GM19372 (cell line): ENCODE measurements at regions not wholly inside any gene's neighbourhood (a gene's known extent, or its start where the extent isn't known, plus 50 kb on each side); places are given as distances from the start of the nearest gene placed in this dataset.

Source experiments
- ATAC-seq: cut with Tn5 transposase; IDR thresholded peaks from one replicate; pipeline ENCODE4 v1.9.1; 2021; ENCODE audit warnings: mild to moderate bottlenecking, low read depth, moderate library complexity; ENCODE audit not compliant: unreplicated experiment

DNA sequence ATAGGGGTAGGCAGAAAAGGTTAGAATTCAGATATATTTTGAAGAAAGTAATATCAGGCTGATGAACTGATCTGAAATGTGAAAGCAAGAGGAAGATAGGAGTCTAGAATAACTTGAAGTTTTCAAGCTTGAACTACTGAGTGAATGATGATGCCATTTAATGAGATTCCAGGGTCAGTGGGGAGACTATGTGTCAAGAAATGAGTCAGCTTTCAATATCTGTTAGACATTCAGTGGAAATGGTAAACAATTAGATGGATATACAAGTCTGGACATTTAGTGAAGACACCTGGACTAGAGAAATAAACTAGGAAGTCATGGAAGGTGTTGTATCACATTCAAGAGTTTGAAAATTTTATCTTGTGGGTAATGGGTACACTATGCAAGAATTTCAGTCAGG lies 326.9 kb downstream of the FSIP2 start:
- ATAC-seq, result no peak

- no peak for ATAC-seq
These were observed 329.7 kb downstream of the FSIP2 start for GRCh38 chr2:186068139-186068801.

DNA sequence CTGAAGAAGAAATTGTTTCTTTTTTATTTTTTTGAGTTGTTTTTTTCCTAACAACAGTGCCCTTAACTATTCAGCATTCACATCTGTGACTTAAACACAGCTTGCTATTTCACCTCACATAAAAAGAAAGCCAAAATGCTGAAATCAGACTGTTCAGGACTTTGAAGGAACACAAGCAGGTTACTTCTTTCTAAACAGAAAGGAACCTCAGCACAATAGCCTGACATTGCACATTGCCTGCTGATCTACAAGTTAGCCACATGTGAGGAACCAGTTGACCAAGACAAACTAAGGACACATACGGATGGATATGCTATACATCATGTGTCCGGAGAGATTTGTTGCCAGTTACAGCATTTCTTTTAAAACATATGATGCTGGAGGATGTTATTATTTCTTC lies 331.1 kb downstream of the FSIP2 start:
- no peak for ATAC-seq

DNA sequence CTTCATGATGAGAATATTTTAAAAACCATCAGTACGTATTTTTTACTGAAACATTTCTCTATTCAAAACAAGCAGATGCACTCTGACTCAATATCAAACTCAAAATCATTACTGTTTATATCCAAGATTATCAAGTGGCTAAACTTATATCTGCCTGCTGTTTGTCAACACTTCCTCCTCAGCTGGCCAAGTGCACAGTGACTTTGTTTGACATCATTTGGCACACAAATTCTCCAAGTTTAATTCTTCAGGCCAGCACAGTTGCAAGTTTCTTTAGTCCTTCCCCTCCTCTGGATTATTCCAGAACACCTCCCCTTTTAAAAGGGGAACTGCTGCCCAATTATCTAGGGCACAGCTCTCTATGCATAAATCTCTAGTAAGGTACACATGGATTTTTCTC lies 346.6 kb downstream of the FSIP2 start:
- ATAC-seq, result no peak

- no peak for ATAC-seq
These were observed 354.6 kb downstream of the FSIP2 start for GRCh38 chr2:186093174-186093573.

- ATAC-seq, result no peak
These were observed 360.2 kb downstream of the FSIP2 start for GRCh38 chr2:186098821-186099220.

- no peak for ATAC-seq
These were observed 361.2 kb downstream of the FSIP2 start for GRCh38 chr2:186099826-186100225.

- ATAC-seq, result no peak
These were observed 362.0 kb downstream of the FSIP2 start for GRCh38 chr2:186100636-186101035.

GRCh38 chr2:186101616-186102015 lies 363.0 kb downstream of the FSIP2 start:
- ATAC-seq, result no peak

DNA sequence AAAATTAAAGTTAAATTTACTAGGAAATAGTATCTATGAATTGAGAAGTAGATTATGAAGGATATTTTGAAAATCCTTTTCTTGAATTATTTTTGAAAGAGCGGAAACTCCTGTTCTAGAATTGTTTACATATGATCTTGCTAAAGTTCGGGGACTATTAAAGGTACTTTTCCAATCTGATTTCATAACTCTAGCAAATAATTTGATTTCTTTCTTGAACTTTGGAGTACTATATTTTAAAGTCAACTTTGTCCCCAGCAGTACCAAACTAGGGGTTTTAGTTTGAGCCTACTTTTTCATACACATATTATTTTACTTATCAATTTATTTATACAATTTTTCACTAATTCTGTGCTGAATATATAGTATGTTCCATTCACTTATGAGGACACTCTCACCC lies 364.7 kb downstream of the FSIP2 start:
- no peak for ATAC-seq

DNA sequence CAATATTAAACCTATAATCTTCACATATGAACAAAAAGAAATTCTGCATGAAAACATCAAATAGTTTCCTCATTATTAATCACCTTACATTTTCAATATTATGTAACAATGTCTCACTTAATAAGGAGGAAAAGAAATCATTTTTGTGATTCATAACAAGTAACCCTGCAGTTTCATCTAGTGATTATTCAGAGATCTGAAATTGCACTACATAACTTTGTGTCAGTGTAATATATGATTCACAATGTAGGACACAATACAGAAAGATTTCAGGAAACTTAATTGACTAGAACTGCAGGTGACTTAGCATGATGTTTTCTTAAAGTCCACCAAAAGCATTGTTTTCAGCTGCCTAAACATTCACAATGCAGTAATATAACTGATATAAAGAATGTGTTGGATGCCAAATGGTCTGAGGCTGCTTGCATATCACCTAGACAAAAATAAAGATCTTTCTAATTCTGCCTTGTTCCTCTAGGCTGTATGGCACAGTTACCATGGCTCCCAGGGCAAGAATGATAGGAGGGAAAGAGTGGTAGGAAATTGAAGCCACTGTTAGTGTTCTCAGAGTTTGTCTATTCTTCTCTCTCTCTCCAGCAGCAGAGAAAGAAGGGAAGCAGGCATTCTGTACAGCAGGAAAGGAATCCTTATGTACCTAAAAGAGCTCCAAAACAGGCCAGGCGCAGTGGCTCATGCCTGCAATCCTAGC lies 366.6 kb downstream of the FSIP2 start:
- ATAC-seq, result no peak

DNA sequence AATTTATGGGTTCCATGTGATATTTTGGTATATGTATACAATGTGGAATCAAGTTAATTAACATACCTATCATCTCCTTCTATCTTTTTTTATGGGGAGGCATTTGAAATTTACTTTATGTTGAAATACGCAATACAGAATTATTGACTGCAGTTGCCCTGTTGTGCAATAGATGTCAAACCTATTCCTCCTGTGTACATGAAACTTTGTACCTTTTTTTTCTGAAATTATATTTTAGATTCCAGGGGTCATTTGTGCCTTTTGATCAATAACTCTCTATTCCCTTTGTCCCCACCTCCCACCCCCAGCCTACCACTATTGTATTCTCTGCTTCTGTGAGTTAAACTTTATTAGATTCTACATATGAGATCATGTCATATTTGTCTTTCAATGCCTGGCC lies 369.9 kb downstream of the FSIP2 start:
- no peak for ATAC-seq

DNA sequence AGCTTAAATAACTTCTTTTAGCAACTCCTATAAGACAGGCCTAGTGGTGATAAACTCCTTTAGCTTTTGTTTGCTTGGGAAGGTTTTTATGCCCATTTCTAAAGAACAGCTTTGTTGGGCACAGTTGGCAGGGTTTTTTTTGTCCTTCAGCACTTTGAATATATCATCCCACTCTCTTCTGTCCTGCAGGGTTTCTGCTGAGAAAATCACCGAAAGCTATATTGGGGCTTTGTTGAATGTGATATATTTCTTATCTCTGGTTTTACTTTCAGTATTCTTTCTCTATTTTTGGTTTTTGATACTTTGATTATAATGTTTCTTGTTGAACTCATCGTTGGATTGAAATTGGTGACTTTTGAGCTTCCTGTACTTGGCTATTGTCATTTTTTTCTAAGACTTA lies 372.8 kb upstream of the ZC3H15 start:
- ATAC-seq, result no peak

DNA sequence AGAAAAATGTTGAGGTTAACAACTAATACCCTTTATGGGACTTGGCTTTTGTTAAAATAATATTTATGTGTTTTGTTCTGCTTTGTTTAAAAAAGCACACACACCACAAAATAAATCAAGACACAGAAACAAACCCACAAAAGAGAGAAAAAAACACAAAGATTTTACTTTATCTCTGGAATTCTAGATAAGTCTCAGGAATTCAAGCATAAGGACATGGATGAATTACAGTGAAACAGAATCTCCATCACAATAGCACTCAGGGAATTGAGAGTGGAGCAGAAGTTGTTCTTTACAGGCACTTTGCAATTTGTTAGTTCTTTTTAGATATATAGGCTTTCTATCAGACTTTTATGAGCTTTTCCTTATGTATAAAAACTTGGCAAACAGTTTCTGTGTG lies 360.9 kb upstream of the ZC3H15 start:
- no peak for ATAC-seq

DNA sequence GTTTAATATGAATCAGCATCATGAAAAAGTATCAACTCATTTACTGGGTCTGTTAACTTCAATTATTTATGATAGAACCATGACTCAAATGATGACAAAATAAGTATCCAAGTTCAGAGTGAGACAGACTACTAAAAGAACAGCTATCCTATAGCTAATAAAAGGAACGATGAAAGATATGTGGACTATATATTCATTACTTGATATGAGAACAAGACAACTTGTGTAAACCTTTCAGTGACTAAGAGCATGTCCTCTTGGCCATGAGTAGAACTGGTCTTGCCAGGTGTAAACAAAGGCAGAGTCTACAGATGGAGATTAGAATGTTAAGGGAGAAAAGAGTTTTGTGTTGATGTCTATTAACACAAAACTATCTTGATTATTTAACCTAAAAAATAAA lies 360.4 kb upstream of the ZC3H15 start:
- ATAC-seq, result no peak

DNA sequence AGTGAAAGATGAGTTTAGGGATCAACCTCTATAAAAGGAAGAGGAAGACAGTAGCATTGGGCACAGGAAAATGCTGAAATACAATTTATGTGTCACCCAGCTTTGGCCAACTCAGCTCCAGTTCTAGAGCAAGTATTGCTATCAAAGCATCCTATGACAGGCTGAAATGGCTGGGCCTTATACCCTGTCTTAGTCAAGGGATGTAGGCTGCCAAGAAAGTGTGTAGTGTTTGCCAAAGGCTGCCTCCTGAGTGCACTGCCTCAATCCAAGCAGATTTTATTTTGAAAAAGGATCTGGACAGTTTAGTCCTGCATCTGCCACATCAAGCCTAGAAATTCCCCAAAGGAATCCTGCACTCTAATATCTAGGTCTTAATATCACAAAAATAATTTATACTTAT lies 359.9 kb upstream of the ZC3H15 start:
- no peak for ATAC-seq

DNA sequence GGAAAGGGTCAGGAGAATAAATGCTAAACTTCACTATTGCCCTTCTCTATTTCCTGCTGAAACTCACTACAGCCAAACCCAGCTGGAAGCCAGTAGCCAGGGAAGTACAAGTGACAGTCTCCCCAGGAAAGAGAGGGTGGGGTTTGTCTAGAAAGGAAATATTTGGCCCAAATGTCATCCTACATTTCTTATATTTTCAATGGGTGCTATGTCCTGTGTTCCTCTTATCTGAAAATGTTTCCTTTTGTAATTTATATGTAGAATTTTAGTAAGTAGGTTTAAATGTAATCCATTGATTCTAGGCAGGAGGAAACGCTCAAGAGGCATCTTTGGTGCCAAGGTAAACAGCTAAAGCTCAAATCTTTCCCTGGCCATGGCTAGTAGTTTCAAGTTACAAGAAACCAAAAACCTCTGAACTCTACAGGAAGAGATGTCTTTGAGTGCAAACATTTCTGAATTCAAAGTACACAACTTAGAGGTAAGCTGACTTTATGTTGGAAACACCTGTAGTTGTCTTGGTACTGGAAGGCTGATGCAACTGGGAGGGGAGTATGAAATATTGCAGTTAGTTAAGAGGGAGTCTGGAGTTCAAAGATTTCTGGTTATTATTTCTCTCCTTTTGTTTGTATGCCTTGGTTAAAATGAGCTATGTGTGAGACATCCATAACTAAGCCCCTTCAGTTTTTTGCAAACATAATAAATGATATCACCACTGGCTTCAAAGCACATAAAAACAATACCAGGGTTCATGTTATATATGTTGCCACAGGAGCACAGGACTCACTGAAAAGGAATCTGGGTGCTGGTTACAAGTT lies 356.1 kb upstream of the ZC3H15 start:
- no peak for ATAC-seq

DNA sequence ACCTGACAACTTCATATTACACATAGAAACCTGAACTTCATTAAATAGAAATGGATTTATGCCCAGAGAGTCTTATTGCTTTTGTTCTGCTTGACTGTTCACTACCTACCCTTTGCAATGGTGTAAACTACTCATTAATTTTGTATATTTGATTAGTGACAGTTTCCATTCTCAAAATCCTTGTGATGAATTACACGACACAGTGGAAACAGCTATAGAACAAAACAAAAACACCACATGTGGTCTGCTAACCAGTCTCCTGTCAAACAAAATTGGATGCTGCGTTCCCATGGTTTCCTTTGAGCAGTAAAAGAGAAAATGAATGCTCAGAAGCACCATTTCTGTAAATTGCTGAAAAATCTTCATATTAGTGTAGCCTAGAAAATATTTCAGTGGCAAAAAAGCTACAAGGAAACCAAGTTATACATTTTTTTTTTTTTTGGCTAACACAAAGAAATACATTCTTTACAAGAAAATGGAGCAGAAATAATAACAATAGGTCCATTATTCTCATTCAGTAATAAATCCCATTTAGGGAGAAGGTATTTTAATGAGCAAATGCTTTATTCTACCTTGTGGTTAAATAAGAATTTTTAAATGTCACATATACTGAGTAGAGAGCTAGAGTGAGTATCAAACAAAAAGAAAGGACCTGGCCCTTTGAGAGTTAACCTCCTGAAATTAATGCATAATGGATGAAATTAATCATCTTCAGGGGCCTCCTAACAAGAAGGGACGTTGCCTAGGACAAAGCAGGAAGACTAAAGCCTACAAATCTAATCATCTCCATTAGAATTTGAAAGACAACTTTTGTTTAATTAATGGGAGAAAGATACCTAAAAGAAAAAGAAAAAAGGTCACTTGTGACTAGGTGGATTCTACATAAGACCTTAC lies 355.1 kb upstream of the ZC3H15 start:
- no peak for ATAC-seq

- no peak for ATAC-seq
These were observed 350.4 kb upstream of the ZC3H15 start for GRCh38 chr2:186135686-186136085.

GRCh38 chr2:186136860-186137259 lies 349.2 kb upstream of the ZC3H15 start:
- ATAC-seq, result no peak

- ATAC-seq, result no peak
These were observed 347.2 kb upstream of the ZC3H15 start for GRCh38 chr2:186138845-186139244.
